ENCODE measurements at regions not wholly inside any gene's neighbourhood (a gene's known extent, or its start where the extent isn't known, plus 50 kb on each side); places are given as distances from the start of the nearest gene placed in this dataset.

- Histone ChIP-seq H3K9ac (replicated peaks; ENCODE audit: extremely low read depth, insufficient read depth, low read length) (peak overlapping the region; percentile 34), H3K36me3 (ENCODE audit: control insufficient read depth in 2 of 2, extremely low read depth in 1 of 2, insufficient read depth in 2 of 2, low read length in 2 of 2) (no peaks in the 10 kb centered on the region), H3K27me3 (ENCODE audit: control insufficient read depth in 2 of 2, insufficient read depth in 2 of 2, low read length in 2 of 2) (no peaks in the 10 kb centered on the region), H3K79me2 (ENCODE audit: control insufficient read depth, insufficient read depth, low read length) (no peaks in the 10 kb centered on the region), H2AFZ (ENCODE audit: low read depth, low read length) (peak overlapping the region; percentile 8), H4K20me1 (replicated peaks; ENCODE audit: control insufficient read depth, extremely low read depth, insufficient read depth, low read length) (no peaks in the 10 kb centered on the region), H3K4me3 (replicated peaks in 1 of 3; ENCODE audit: insufficient read depth in 1 of 3, low read depth in 1 of 3, low read length in 3 of 3) (no peak overlapping the region), H3K9me1 (replicated peaks; ENCODE audit: control insufficient read depth, extremely low read depth, insufficient read depth, low read length) (no peaks in the 10 kb centered on the region), H3K4me1 (ENCODE audit: control insufficient read depth, extremely low read depth, insufficient read depth, low read length) (peaks cover 46% of the 10 kb centered on the region), H3K27ac (ENCODE audit: insufficient read depth, low read depth, low read length) (peak overlapping the region; percentile 87), H3K4me2 (ENCODE audit: insufficient read depth, low read length) (peak overlapping the region; percentile 29), H3K9me3 (replicated peaks; ENCODE audit: control insufficient read depth, insufficient read depth, low read length) (no peaks in the 10 kb centered on the region)
- FAIRE-seq (peak; percentile 85), DNase-seq (ENCODE audit: low read depth, low spot score) (peak; percentile 93)
- CTCF ChIA-PET = interaction anchor here (0.8 to 1.4 kb wide), 9 partner anchors 8 to 298 kb away, joined by 3 to 8 read pairs (median 4); no protein-coding TSS in a partner anchor
- intact Hi-C loops (cut with micrococcal nuclease) (loop anchor here (1.0 to 2.0 kb wide), 10 partner anchors 8 to 371 kb away; no protein-coding TSS in a partner anchor), dilution Hi-C loops (cut with MboI; ENCODE audit: extremely low pct_ligation_motif_present, low sequenced_read_pairs) (no loop called here)
- no TSS peak for BruUV-seq (replicated peaks)
- TF ChIP-seq POLR2A (IDR thresholded peaks at IDR 0.05; ENCODE audit: low read depth, low read length) (no peak), FOS (IDR thresholded peaks at IDR 0.05; ENCODE audit: borderline replicate concordance, insufficient read depth, low read length) (peak; percentile 94), GATA2 (IDR thresholded peaks at IDR 0.05; ENCODE audit: insufficient read depth, insufficient read length, low read depth, low read length) (peak; percentile 78), JUN (IDR thresholded peaks at IDR 0.05; ENCODE audit: borderline replicate concordance, insufficient read depth, insufficient read length, low read depth) (peak; percentile 64), MAX (IDR thresholded peaks at IDR 0.05; ENCODE audit: insufficient read depth, insufficient read length) (no peak), MYC (IDR thresholded peaks at IDR 0.05; ENCODE audit: low read depth, low read length) (peak; percentile 31), POLR2AphosphoS5 (IDR thresholded peaks at IDR 0.05; ENCODE audit: insufficient read depth, low read depth, low read length) (peak; percentile 84), EZH2 (IDR thresholded peaks at IDR 0.05; ENCODE audit: borderline replicate concordance, low read depth, low read length, severe bottlenecking) (no peak)
- TF ChIP-seq, protein P1, sequence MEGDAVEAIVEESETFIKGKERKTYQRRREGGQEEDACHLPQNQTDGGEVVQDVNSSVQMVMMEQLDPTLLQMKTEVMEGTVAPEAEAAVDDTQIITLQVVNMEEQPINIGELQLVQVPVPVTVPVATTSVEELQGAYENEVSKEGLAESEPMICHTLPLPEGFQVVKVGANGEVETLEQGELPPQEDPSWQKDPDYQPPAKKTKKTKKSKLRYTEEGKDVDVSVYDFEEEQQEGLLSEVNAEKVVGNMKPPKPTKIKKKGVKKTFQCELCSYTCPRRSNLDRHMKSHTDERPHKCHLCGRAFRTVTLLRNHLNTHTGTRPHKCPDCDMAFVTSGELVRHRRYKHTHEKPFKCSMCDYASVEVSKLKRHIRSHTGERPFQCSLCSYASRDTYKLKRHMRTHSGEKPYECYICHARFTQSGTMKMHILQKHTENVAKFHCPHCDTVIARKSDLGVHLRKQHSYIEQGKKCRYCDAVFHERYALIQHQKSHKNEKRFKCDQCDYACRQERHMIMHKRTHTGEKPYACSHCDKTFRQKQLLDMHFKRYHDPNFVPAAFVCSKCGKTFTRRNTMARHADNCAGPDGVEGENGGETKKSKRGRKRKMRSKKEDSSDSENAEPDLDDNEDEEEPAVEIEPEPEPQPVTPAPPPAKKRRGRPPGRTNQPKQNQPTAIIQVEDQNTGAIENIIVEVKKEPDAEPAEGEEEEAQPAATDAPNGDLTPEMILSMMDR (IDR thresholded peaks at IDR 0.05; ENCODE audit: extremely low read depth in 1 of 2, insufficient read depth in 1 of 2, low read depth in 1 of 2, low read length in 2 of 2) = no peak
- POLR2A ChIA-PET = interaction anchor here (0.6 kb wide), 1 partner anchor 146 kb away, joined by 3 read pairs; no protein-coding TSS in a partner anchor
Measured at GRCh38 chr11:128334311-128335044, 252.9 kb downstream of the ETS1 start.

Measured in endothelial cell of umbilical vein (primary cell).